ENCODE measurements at regions not wholly inside any gene's neighbourhood (a gene's known extent, or its start where the extent isn't known, plus 50 kb on each side); places are given as distances from the start of the nearest gene placed in this dataset.

GRCh38 chr13:58495668-58496067 lies 864.1 kb downstream of the PCDH17 start:
- TF ChIP-seq CTCF (IDR thresholded peaks at IDR 0.05) (no peak), EP300 (IDR thresholded peaks at IDR 0.05) (no peak)

All from sigmoid colon (tissue), 4 donors.